ENCODE measurements at regions not wholly inside any gene's neighbourhood (a gene's known extent, or its start where the extent isn't known, plus 50 kb on each side); places are given as distances from the start of the nearest gene placed in this dataset.

DNA sequence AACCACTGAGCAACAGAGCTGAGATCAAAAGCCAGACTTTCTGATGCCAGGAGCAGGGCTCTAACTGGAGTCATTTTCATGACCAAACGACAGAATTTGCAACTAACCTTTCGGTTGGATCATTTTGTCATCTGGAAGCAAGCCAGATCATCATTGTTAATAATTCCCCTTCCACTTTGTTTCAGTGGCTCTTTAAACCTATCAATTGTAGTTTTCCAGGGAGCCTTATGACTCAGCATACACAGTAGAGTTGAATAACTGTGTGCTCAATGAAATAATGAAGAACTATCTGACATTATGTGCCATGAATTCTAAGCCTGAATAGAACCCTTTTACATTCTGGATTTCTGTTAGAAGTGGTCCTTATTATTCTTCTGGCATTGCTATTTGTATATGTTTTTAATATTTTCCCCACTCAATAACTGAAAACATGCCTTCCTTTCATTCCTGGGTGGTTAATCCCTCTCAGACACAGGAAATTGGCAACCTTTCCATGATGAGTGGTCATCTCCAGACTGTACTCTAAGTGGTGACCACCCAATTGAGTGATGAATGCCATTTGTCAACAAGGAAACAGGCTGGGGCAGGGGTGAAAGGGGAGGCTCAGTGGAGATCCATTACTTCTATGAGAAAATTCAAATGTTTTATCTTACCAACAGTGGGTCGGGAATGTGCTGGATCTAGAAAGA lies 431.8 kb downstream of the BCOR start:
- no peak overlapping the region for H3K4me3 Mint-ChIP-seq
- no peaks in the 10 kb centered on the region for H3K9me3 Mint-ChIP-seq
- H3K27ac Mint-ChIP-seq = no peak overlapping the region
- H3K27me3 Mint-ChIP-seq (ENCODE audit: low read depth) = no peaks in the 10 kb centered on the region
- H3K36me3 Mint-ChIP-seq (ENCODE audit: low read depth) = no peaks in the 10 kb centered on the region
- no peaks in the 10 kb centered on the region for H3K4me1 Mint-ChIP-seq (ENCODE audit: low read depth)

DNA sequence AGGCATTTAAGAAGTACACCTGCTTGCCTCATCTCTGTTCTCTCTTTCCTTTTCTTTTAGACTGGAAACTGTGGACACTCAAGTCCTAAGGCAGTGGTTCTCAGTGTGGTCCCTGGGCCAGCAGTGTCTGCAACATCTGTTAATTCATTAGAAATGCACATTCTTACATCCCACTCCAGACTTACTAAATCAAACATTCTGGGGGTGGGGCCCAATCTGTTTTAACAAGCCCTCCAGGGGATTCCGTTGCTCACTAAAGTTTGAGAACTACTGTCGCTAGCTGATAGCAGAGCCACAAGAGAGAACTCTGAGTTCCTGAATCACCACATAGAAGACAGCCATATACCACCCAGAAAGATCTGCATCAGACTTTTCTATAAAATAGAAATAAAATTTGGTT lies 430.6 kb downstream of the BCOR start:
- no peaks in the 10 kb centered on the region for H3K9me3 Mint-ChIP-seq
- no peak overlapping the region for H3K4me3 Mint-ChIP-seq
- no peak overlapping the region for H3K27ac Mint-ChIP-seq
- H3K4me1 Mint-ChIP-seq (ENCODE audit: low read depth) = no peaks in the 10 kb centered on the region
- no peaks in the 10 kb centered on the region for H3K27me3 Mint-ChIP-seq (ENCODE audit: low read depth)
- H3K36me3 Mint-ChIP-seq (ENCODE audit: low read depth) = no peaks in the 10 kb centered on the region

DNA sequence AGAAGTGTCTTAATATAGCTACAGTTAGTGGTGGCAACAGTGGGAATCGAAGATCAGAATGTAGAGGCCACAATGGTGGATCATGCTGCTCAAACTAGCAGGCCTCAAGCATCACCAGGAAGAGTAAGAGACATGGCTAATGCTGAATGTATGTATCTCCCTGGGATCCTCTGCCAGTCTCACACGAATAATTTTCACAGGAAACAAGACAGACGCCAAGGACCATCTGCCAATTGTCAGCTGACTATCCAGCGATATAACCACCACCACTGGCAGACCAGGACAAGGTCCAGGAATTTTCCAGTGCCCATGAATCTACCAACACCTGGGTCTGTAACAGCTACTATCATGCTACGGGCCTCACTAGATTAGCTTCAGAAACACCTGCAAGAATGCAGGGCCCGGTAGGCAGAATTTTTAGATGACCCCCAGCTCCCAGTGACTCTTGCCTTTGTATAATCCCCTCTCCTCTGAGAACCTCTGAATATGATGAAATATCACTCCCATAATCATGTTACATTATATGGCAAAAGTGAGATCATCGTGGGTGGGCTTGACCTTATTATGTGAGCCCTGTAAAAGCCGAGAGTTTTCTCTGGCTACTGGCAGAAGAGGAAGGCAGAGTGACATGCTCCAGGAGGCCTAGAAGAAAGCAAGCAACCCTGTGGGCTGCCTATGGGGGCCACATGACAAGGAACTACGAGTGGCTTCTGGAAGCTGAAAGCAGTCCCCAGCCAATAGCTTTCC lies 429.8 kb downstream of the BCOR start:
- H3K4me3 Mint-ChIP-seq = no peak overlapping the region
- H3K27me3 Mint-ChIP-seq (ENCODE audit: low read depth) = peaks cover 3% of the 10 kb centered on the region
- H3K27ac Mint-ChIP-seq = no peak overlapping the region
- H3K4me1 Mint-ChIP-seq (ENCODE audit: low read depth) = no peaks in the 10 kb centered on the region
- H3K36me3 Mint-ChIP-seq (ENCODE audit: low read depth) = no peaks in the 10 kb centered on the region
- H3K9me3 Mint-ChIP-seq = no peaks in the 10 kb centered on the region

DNA sequence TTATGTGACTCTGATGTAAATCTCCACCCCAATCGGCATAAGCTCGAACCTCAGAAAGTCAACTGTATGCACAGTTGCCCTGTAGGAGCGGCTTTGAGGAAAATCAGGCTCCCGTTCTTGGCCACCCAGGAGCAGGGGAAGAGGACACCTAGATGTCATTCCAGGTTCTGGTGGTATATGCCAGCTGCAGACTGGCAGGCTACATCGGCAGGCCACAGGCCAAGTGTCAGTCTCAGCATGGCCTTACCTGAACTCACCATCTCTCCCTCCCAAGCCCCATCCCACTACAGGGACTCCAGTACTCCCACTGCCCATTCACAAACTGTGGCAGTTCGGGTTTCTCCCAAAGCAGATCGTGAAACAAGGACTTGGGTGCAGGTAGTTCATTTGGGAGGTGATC lies 428.1 kb downstream of the BCOR start:
- no peaks in the 10 kb centered on the region for H3K9me3 Mint-ChIP-seq

DNA sequence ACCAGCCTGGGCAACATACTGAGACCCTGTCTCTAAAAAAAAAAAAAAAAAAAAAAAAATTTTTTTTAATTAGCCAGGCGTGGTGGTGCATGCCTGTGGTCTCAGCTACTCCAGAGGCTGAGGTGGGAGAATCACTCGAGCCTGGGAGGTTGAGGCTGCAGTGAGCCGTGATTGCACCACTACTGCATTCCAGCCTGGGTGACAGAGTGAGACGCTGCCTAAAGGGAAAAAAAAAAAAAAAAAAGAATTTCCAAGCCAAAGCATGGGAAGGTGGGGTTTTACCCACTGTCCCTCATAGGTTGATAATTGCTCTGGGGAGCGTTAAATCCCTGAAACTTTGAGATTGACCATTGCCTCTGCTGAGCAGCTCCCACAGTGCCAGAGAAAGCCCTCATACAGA lies 427.5 kb downstream of the BCOR start:
- H3K9me3 Mint-ChIP-seq = no peaks in the 10 kb centered on the region
- no peaks in the 10 kb centered on the region for H3K36me3 Mint-ChIP-seq (ENCODE audit: low read depth)
- H3K4me3 Mint-ChIP-seq = no peak overlapping the region
- H3K4me1 Mint-ChIP-seq (ENCODE audit: low read depth) = no peaks in the 10 kb centered on the region
- H3K27me3 Mint-ChIP-seq (ENCODE audit: low read depth) = peaks cover 3% of the 10 kb centered on the region
- no peak overlapping the region for H3K27ac Mint-ChIP-seq

More for the DNA sequence above, 428.1 kb downstream of the BCOR start:
- H3K36me3 Mint-ChIP-seq (ENCODE audit: low read depth) = no peaks in the 10 kb centered on the region
- no peaks in the 10 kb centered on the region for H3K4me1 Mint-ChIP-seq (ENCODE audit: low read depth)
- peaks cover 3% of the 10 kb centered on the region for H3K27me3 Mint-ChIP-seq (ENCODE audit: low read depth)
- no peak overlapping the region for H3K4me3 Mint-ChIP-seq
- no peak overlapping the region for H3K27ac Mint-ChIP-seq

DNA sequence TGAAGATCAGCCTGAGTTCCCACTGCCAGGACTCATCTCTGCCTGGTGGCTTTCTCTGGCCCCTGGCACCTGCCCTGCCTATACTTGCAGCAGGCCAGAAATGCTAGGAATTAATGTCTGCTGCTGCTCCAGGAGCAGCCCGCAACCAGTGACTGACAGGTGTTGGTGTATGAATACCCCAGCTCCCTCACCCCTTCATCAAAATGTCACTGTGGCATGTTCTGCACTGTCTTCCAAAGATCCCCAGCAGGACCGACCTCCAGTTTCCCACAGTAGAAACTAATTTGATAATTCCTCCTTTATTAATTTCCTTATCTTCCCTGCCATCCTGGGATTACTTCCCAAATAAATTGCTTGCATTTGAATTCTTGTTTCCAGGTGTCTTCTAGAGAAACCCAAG lies 425.4 kb downstream of the BCOR start:
- Mint-ChIP-seq H3K27me3 (ENCODE audit: low read depth) (peaks cover 3% of the 10 kb centered on the region), H3K4me3 (no peak overlapping the region), H3K27ac (no peak overlapping the region), H3K4me1 (ENCODE audit: low read depth) (no peaks in the 10 kb centered on the region), H3K9me3 (no peaks in the 10 kb centered on the region), H3K36me3 (ENCODE audit: low read depth) (no peaks in the 10 kb centered on the region)

DNA sequence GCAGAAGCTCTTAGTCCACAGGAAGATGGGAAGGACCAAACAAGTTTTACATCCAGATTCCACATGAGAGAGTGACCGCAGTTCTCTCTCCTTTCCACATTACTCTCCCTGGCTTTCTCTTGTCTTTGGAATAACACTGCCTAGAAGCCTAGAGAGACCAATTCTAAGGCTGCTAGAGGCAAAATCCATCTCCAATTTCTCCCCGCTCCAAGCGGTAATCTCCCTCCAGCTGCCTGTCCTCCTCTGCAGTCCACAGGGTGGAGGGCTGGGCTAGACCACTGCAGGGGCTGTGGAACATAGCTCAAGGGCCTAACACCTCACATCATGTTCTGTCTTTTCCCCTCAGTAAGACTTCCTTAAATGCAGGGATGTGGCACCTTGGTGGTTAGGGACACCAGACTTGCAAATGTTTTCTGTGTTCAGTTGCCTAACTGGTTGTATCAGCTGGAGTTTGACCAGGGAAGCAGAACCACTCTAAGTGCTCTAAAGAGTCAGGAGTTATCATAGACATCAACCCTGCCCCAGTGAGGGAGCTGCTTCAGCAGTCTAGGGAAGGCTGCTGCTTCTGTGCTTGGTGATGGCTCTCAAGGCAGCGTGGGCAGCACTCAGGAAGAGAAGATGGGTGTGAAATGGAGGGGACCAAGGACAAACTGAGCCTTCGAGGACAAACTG lies 423.1 kb downstream of the BCOR start:
- H3K36me3 Mint-ChIP-seq (ENCODE audit: low read depth) = no peaks in the 10 kb centered on the region
- H3K27me3 Mint-ChIP-seq (ENCODE audit: low read depth) = peaks cover 3% of the 10 kb centered on the region
- H3K4me1 Mint-ChIP-seq (ENCODE audit: low read depth) = no peaks in the 10 kb centered on the region
- no peak overlapping the region for H3K27ac Mint-ChIP-seq
- H3K9me3 Mint-ChIP-seq = no peaks in the 10 kb centered on the region
- H3K4me3 Mint-ChIP-seq = no peak overlapping the region

DNA sequence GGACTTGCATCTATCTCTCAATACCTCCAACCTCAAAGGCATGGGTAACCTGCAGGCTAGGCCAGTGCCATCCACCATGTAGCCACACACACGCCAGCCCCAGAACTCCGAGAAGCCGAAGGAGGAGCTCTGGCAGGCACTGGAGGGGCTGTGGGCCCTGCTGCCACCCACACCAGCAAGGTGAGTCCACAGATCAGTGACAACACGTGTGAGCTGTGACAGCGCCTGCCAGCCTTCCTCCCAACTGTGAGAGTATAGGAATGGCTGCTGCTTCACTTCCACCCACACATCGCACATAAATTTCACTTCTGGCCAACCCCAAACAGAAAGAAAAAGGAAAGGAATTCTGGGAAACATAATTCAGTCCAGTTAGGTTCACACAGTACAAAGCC lies 422.6 kb downstream of the BCOR start:
- Mint-ChIP-seq H3K36me3 (ENCODE audit: low read depth) (no peaks in the 10 kb centered on the region), H3K9me3 (no peaks in the 10 kb centered on the region), H3K27ac (no peak overlapping the region), H3K4me1 (ENCODE audit: low read depth) (no peaks in the 10 kb centered on the region), H3K27me3 (ENCODE audit: low read depth) (peaks cover 3% of the 10 kb centered on the region), H3K4me3 (no peak overlapping the region)

DNA sequence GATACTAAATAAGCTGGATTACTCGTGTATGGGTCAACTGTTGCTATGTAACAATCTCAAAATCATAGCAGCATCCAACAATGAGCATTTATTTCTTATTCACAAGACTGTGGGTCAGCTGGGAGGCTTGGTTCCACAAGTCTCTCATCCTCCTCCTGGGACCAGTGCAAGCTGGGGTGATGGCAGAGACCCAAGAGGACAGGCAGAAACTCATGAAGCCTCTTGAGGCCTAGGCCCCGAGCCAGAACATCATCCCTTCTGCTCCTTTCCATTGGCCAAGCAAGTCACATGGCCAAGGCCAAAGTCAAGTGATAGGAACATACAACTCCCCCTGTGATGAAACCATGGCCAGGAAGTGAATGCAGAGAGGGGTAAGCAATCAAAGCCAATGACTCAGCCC lies 422.1 kb downstream of the BCOR start:
- Mint-ChIP-seq H3K4me3 (no peak overlapping the region), H3K9me3 (no peaks in the 10 kb centered on the region), H3K4me1 (ENCODE audit: low read depth) (no peaks in the 10 kb centered on the region), H3K27ac (no peak overlapping the region), H3K27me3 (ENCODE audit: low read depth) (peaks cover 3% of the 10 kb centered on the region), H3K36me3 (ENCODE audit: low read depth) (no peaks in the 10 kb centered on the region)

DNA sequence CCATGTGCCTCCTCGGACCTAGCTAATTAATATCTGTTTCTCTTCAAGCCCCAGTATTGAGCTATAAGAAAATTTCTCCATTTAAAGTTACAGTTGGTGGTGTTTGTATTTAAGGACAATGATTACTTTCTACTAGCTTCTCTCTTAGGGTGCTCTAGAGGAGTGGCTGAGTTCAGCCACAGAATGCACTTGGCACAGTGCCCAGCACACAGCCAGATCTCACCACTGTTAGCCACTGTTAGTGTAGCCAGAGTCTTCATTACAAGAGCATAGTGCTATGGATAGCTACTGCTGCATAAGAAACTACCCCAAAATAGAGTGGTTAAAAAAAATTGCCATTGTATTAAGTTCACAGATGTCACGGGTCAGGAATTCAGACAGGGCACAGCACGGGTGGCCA lies 421.3 kb downstream of the BCOR start:
- peaks cover 3% of the 10 kb centered on the region for H3K27me3 Mint-ChIP-seq (ENCODE audit: low read depth)
- no peaks in the 10 kb centered on the region for H3K4me1 Mint-ChIP-seq (ENCODE audit: low read depth)
- H3K36me3 Mint-ChIP-seq (ENCODE audit: low read depth) = no peaks in the 10 kb centered on the region
- H3K4me3 Mint-ChIP-seq = no peak overlapping the region
- H3K9me3 Mint-ChIP-seq = no peaks in the 10 kb centered on the region
- no peak overlapping the region for H3K27ac Mint-ChIP-seq

DNA sequence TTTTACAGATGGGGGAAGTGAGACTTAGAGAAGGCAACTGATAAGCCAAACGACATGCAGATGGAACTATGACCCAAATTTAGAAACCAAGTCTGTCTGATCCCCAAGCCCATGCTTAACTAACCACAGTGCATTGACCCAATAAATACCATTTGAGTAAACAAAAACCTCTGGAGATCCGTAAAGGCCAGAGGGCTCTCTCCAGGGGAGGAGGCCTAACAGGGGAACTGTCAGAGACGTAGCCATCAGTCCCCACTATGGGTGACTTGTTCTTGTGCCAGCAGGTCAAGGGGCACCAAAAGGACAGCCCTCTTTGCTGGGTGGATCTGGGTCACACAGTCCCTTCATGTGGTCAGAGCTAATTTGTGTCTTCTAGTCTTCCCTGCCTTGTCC lies 420.2 kb downstream of the BCOR start:
- Mint-ChIP-seq H3K9me3 (no peaks in the 10 kb centered on the region), H3K36me3 (ENCODE audit: low read depth) (no peaks in the 10 kb centered on the region), H3K4me3 (no peak overlapping the region), H3K27me3 (ENCODE audit: low read depth) (peaks cover 1% of the 10 kb centered on the region), H3K4me1 (ENCODE audit: low read depth) (no peaks in the 10 kb centered on the region), H3K27ac (no peak overlapping the region)

DNA sequence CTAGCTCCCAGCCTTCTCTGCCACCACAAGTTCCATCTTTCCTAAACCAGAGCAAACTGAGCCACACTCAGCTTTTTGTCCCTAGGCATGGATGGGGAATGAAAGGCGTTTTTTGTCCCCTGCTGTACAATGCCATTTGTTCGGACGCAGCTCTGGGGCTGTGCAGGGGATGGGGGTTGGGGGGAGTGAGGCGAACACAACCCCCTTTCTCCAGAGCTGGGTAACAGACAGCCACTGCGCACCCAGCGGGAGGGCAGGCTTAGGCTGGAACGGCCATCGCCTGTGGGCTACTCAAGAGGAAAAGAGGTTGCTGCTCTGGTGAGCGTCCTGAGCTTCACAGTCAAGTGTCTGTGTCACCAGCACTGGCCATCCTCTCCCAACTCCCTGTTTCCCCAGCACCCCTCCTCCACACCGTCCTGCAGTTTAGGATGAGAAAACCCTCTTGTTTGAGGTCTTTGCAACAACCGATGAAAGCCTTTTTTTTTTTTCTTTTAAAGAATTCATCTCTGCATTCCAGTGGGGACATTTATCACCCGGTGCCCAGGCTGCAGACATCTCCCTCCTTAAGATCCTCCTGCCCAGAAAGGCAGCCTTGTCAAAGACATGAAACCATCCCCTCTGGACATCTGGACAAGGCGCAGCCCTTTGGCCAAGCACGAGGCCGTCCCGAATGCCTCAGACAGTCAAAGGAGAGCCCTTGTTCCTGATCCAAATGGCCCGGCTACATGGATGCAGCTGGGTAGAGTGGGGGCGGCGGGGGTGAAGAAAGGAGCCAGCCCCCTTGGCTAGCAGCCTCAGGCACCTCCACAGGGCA lies 419.6 kb downstream of the BCOR start:
- Mint-ChIP-seq H3K27ac (no peak overlapping the region), H3K9me3 (no peaks in the 10 kb centered on the region), H3K36me3 (ENCODE audit: low read depth) (no peaks in the 10 kb centered on the region), H3K27me3 (ENCODE audit: low read depth) (no peaks in the 10 kb centered on the region), H3K4me1 (ENCODE audit: low read depth) (no peaks in the 10 kb centered on the region), H3K4me3 (no peak overlapping the region)

DNA sequence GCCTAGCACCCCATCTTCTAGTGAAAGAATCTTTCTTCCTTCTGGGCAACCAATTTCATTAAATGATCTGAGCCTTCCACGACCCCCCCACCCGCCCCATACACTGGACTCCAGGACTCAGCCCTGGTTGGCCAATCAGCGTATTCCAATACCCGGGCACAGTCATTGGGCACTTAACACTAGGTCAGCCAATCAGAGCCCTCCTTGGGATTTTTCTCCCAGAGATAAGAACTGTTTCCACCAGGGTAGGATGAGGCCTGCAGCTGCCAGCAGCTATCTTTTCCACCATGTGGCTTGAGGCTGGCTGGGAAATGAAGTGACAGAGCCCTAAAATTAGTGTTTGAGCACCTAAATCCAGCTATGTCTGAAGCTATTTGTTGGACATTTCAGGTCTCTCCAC lies 418.8 kb downstream of the BCOR start:
- no peaks in the 10 kb centered on the region for H3K4me1 Mint-ChIP-seq (ENCODE audit: low read depth)
- no peak overlapping the region for H3K27ac Mint-ChIP-seq
- H3K27me3 Mint-ChIP-seq (ENCODE audit: low read depth) = no peaks in the 10 kb centered on the region
- H3K4me3 Mint-ChIP-seq = no peak overlapping the region
- no peaks in the 10 kb centered on the region for H3K36me3 Mint-ChIP-seq (ENCODE audit: low read depth)
- no peaks in the 10 kb centered on the region for H3K9me3 Mint-ChIP-seq

DNA sequence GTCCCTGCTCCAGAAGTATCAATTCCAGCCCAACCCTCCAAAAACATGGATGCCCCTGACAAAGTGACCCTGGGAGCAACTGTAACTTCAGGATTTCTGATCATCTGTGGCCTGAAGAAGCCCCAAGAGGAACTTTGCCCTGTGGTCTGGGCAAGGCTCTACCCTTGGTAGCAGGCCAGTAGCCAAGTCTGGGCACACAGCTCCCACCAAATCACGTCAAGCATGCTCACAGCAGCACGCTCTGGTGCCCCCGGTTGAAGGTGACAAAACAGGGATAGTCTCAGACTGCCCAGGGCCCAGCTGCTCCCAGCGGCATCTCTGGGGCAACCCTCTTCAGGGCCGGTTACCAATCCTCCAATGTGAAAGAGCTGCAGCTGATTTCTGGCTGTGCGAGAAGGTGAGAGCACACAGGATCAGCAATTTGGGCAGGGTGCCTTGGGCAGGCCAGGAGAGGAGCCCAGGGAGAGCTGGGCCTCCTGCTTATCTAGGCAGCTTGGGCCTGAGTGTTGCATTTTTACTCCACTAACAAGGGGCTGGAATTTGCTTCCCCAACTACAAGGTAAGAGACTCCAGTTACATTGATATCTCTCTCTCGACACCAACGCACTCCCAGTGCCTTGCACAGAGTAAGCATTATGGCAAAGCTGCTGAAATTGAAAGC lies 418.1 kb downstream of the BCOR start:
- Mint-ChIP-seq H3K27me3 (ENCODE audit: low read depth) (peaks cover under 1% of the 10 kb centered on the region), H3K27ac (no peak overlapping the region), H3K9me3 (no peaks in the 10 kb centered on the region), H3K4me3 (no peak overlapping the region), H3K36me3 (ENCODE audit: low read depth) (no peaks in the 10 kb centered on the region), H3K4me1 (ENCODE audit: low read depth) (no peaks in the 10 kb centered on the region)
